HEK293 (cell line): ENCODE measurements at regions not wholly inside any gene's neighbourhood (a gene's known extent, or its start where the extent isn't known, plus 50 kb on each side); places are given as distances from the start of the nearest gene placed in this dataset.
"Not testable (repeated sequence)": the region's sequence is repeated elsewhere in the genome, so short reads cannot be mapped to it uniquely, and the experiment has no call there.

ENCODE experiments used
- CTCF ChIA-PET: fragments of 350-600 bp; formaldehyde crosslinking; extraction: SDS; loops from one replicate; lab custom pipeline; 2021; ENCODE audit warnings: antibody characterized with exemption; lab: Yijun Ruan, JAX
- POLR2A ChIA-PET: fragments of 300-600 bp; formaldehyde crosslinking; extraction: SDS; loops from one replicate; lab custom pipeline; 2020; ENCODE audit warnings: antibody characterized with exemption, inconsistent platforms; lab: Yijun Ruan, JAX
- H3K27ac ChIP-seq: fragments of 200-500 bp; sonication (Bioruptor generic); 2 replicates; pipeline ENCODE4 v1.5.1; 2014; ENCODE audit warnings: low read depth, low read length, control low read depth, inconsistent platforms; ENCODE audit errors: extremely low read depth
- H3K36me3 ChIP-seq, 2 experiments: fragments of 200-500 bp in 1 of 2; sonication (Bioruptor generic) in 1 of 2; 1 replicate in 1 of 2; 2 replicates in 1 of 2; pipeline ENCODE4 v1.5.1; 2014 to 2017; ENCODE audit warnings: inconsistent platforms in 2 of 2, low read length in 2 of 2; ENCODE audit not compliant: control insufficient read depth in 2 of 2, insufficient read depth in 1 of 2
- H3K4me1 ChIP-seq: fragments of 200-500 bp; sonication (Bioruptor generic); 2 replicates; pipeline ENCODE4 v1.5.1; 2014; ENCODE audit warnings: mild to moderate bottlenecking, low read length, inconsistent platforms; ENCODE audit not compliant: control insufficient read depth, insufficient read depth
- H3K4me3 ChIP-seq: 2 replicates; pipeline ENCODE4 v1.5.1; 2011; ENCODE audit warnings: low read depth, mild to moderate bottlenecking, control low read depth, low read length, moderate library complexity
- H3K9me3 ChIP-seq: fragments of 200-500 bp; sonication (Bioruptor generic); 2 replicates; pipeline ENCODE4 v1.5.1; 2014; ENCODE audit warnings: low read depth, low read length, inconsistent platforms; ENCODE audit not compliant: control insufficient read depth, insufficient read depth
- CTCF ChIP-seq: fragments of 450-650 bp; formaldehyde crosslinking; IDR thresholded peaks from 2 replicates; pipeline ENCODE4 v1.5.1; 2016; ENCODE audit warnings: missing biosample characterization, missing genetic modification characterization
- ELK4 ChIP-seq: IDR thresholded peaks from 2 replicates; pipeline ENCODE4 v1.6.1; 2011; ENCODE audit warnings: mild to moderate bottlenecking, low read depth, low read length, borderline replicate concordance
- GLI2 ChIP-seq: fragments of 450-650 bp; formaldehyde crosslinking; IDR thresholded peaks from 2 replicates; pipeline ENCODE4; 2017; ENCODE audit warnings: missing biosample characterization, missing genetic modification characterization, low read depth, borderline replicate concordance
- GLI4 ChIP-seq: fragments of 450-650 bp; formaldehyde crosslinking; IDR thresholded peaks from 2 replicates; pipeline ENCODE4 v1.5.1; 2016; ENCODE audit warnings: missing biosample characterization, missing genetic modification characterization
- PRDM10 ChIP-seq: fragments of 450-650 bp; formaldehyde crosslinking; IDR thresholded peaks from 2 replicates; pipeline ENCODE4 v1.5.1; 2016; ENCODE audit warnings: missing biosample characterization, missing genetic modification characterization
- RBAK ChIP-seq: fragments of 450-650 bp; formaldehyde crosslinking; IDR thresholded peaks from 2 replicates; pipeline ENCODE4 v1.5.1; 2016; ENCODE audit warnings: missing biosample characterization, missing genetic modification characterization
- SALL2 ChIP-seq: fragments of 450-650 bp; formaldehyde crosslinking; IDR thresholded peaks from 2 replicates; pipeline ENCODE4 v1.5.0; 2017; ENCODE audit warnings: missing biosample characterization, mild to moderate bottlenecking, missing genetic modification characterization, borderline replicate concordance
- SP3 ChIP-seq: fragments of 450-650 bp; formaldehyde crosslinking; IDR thresholded peaks from 2 replicates; pipeline ENCODE4 v1.5.1; 2016; ENCODE audit warnings: missing biosample characterization, missing genetic modification characterization
- ZBTB10 ChIP-seq: fragments of 450-650 bp; formaldehyde crosslinking; IDR thresholded peaks from 2 replicates; pipeline ENCODE4 v1.5.1; 2016; ENCODE audit warnings: missing biosample characterization, missing genetic modification characterization
- ZBTB8A ChIP-seq: fragments of 450-650 bp; formaldehyde crosslinking; IDR thresholded peaks from 2 replicates; pipeline ENCODE4 v1.5.1; 2016; ENCODE audit warnings: missing biosample characterization, missing genetic modification characterization
- ZNF112 ChIP-seq: fragments of 450-650 bp; formaldehyde crosslinking; IDR thresholded peaks from 2 replicates; pipeline ENCODE4 v1.5.0; 2017; ENCODE audit warnings: missing biosample characterization, missing genetic modification characterization
- ZNF211 ChIP-seq: fragments of 450-650 bp; formaldehyde crosslinking; IDR thresholded peaks from 2 replicates; pipeline ENCODE4 v1.5.1; 2016; ENCODE audit warnings: low read depth, missing biosample characterization, missing genetic modification characterization
- ZNF274 ChIP-seq, 2 experiments: fragments of 200-500 bp in 1 of 2; fragments of 450-650 bp in 1 of 2; sonication (Bioruptor generic) in 1 of 2; formaldehyde crosslinking in 1 of 2; IDR thresholded peaks; 2 replicates each; pipeline versions ENCODE4 v1.5.1 to v1.6.1; 2014 to 2016; ENCODE audit warnings: borderline replicate concordance in 1 of 2, inconsistent platforms in 1 of 2, low read length in 1 of 2, missing biosample characterization in 1 of 2, missing genetic modification characterization in 1 of 2
- ZNF366 ChIP-seq: fragments of 450-650 bp; formaldehyde crosslinking; conservative IDR thresholded peaks from 2 replicates; pipeline ENCODE4 v1.5.1; 2016; ENCODE audit warnings: missing biosample characterization, missing genetic modification characterization
- ZNF501 ChIP-seq: fragments of 450-650 bp; formaldehyde crosslinking; IDR thresholded peaks from 2 replicates; pipeline ENCODE4 v1.5.1; 2016; ENCODE audit warnings: missing biosample characterization, missing genetic modification characterization
- ZNF514 ChIP-seq: fragments of 450-650 bp; formaldehyde crosslinking; IDR thresholded peaks from 2 replicates; pipeline ENCODE4 v1.5.1; 2016; ENCODE audit warnings: missing biosample characterization, missing genetic modification characterization
- ZNF529 ChIP-seq: fragments of 450-650 bp; formaldehyde crosslinking; IDR thresholded peaks from 2 replicates; pipeline ENCODE4 v1.5.1; 2017; ENCODE audit warnings: missing genetic modification characterization, missing biosample characterization; ENCODE audit not compliant: insufficient replicate concordance
- ZNF544 ChIP-seq: fragments of 450-650 bp; formaldehyde crosslinking; IDR thresholded peaks from 2 replicates; pipeline ENCODE4 v1.5.0; 2017; ENCODE audit warnings: missing biosample characterization, missing genetic modification characterization
- ZNF549 ChIP-seq: fragments of 450-650 bp; IDR thresholded peaks from 2 replicates; pipeline ENCODE4 v1.5.1; 2018; ENCODE audit warnings: missing biosample characterization, missing genetic modification characterization, mild to moderate bottlenecking, inconsistent platforms, moderate library complexity
- ZNF624 ChIP-seq: fragments of 450-650 bp; formaldehyde crosslinking; IDR thresholded peaks from 2 replicates; pipeline ENCODE4 v1.5.1; 2017; ENCODE audit warnings: missing biosample characterization, missing genetic modification characterization
- ZNF654 ChIP-seq: fragments of 450-650 bp; formaldehyde crosslinking; IDR thresholded peaks from 2 replicates; pipeline ENCODE4 v1.5.1; 2016; ENCODE audit warnings: low read depth, missing biosample characterization, missing genetic modification characterization
- ZNF664 ChIP-seq: fragments of 450-650 bp; formaldehyde crosslinking; IDR thresholded peaks from 2 replicates; pipeline ENCODE4 v1.5.1; 2016; ENCODE audit warnings: missing biosample characterization, missing genetic modification characterization
- ZNF707 ChIP-seq: fragments of 450-650 bp; formaldehyde crosslinking; IDR thresholded peaks from 2 replicates; pipeline ENCODE4 v1.5.1; 2016; ENCODE audit warnings: missing biosample characterization, missing genetic modification characterization

- no peaks in the 10 kb centered on the region for H3K4me1 ChIP-seq
- no peak overlapping the region for H3K4me3 ChIP-seq
- ChIA-PET POLR2A (no interaction called here), CTCF (no interaction called here)
- no peaks in the 10 kb centered on the region for H3K36me3 ChIP-seq
- no peaks in the 10 kb centered on the region for H3K9me3 ChIP-seq
- TF ChIP-seq ZNF549 (no peak), ZNF529 (tag by site-specific recombination) (no peak), ZNF501 (no peak)
- no peak overlapping the region for H3K27ac ChIP-seq
Observed at GRCh38 chr5:113764382-113764781, 250.9 kb downstream of the YTHDC2 start.

GRCh38 chr5:113766827-113767226, 253.3 kb downstream of the YTHDC2 start:
- H3K9me3 ChIP-seq, POLR2A ChIA-PET, H3K4me1 ChIP-seq, CTCF ChIA-PET, H3K4me3 ChIP-seq, H3K27ac ChIP-seq, H3K36me3 ChIP-seq: not testable (repeated sequence)
- peak; percentile 92 for TF ChIP-seq ZNF707 (tag by site-specific recombination)

GRCh38 chr5:113770648-113771047, 257.2 kb downstream of the YTHDC2 start:
- H3K36me3 ChIP-seq = no peaks in the 10 kb centered on the region
- H3K9me3 ChIP-seq = no peaks in the 10 kb centered on the region
- H3K4me1 ChIP-seq = no peaks in the 10 kb centered on the region
- CTCF ChIA-PET = no interaction called here
- TF ChIP-seq GLI2 (tag by site-specific recombination) (no peak), ZNF664 (no peak), ZNF624 (tag by site-specific recombination) (no peak), ZNF211 (tag by site-specific recombination) (no peak), ZBTB8A (tag by site-specific recombination) (no peak), ZNF544 (tag by site-specific recombination) (no peak), ZBTB10 (tag by site-specific recombination) (no peak), ZNF274 (IDR thresholded peaks at IDR 0.05; ENCODE audit: low read length) (no peak), ZNF274 (tag by site-specific recombination; IDR thresholded peaks at IDR 0.05; ENCODE audit: borderline replicate concordance) (no peak), ZNF112 (tag by site-specific recombination) (no peak), CTCF (no peak), GLI4 (no peak), SP3 (tag by site-specific recombination) (no peak), ZNF654 (tag by site-specific recombination) (no peak), ZNF549 (no peak), PRDM10 (tag by site-specific recombination) (no peak), ZNF366 (no peak), SALL2 (no peak), ZNF514 (tag by site-specific recombination) (no peak), ELK4 (no peak), RBAK (tag by site-specific recombination) (no peak)
- H3K4me3 ChIP-seq = no peak overlapping the region
- POLR2A ChIA-PET = no interaction called here
- H3K27ac ChIP-seq = no peak overlapping the region
